Hepatic stellate cell (primary cell): ENCODE measurements at regions not wholly inside any gene's neighbourhood (a gene's known extent, or its start where the extent isn't known, plus 50 kb on each side); places are given as distances from the start of the nearest gene placed in this dataset.

ENCODE experiments used
- DNase-seq: peaks from one replicate; pipeline ENCODE4 v3.0.0; 2011; ENCODE audit warnings: low spot score

GRCh38 chr5:116389601-116390000 lies 185.0 kb downstream of the SEMA6A start:
- DNase-seq = no peak

- no peak for DNase-seq
Observed at GRCh38 chr5:116388564-116389258, 185.9 kb downstream of the SEMA6A start.

- no peak for DNase-seq
Observed at GRCh38 chr5:116387738-116388137, 186.9 kb downstream of the SEMA6A start.

- no peak for DNase-seq
Observed at GRCh38 chr5:116386633-116387032, 188.0 kb downstream of the SEMA6A start.

GRCh38 chr5:116382874-116383266 lies 191.8 kb downstream of the SEMA6A start:
- DNase-seq = no peak

GRCh38 chr5:116382032-116382873 lies 192.4 kb downstream of the SEMA6A start:
- DNase-seq = no peak

GRCh38 chr5:116381201-116381600 lies 193.4 kb downstream of the SEMA6A start:
- no peak for DNase-seq

- no peak for DNase-seq
Observed at GRCh38 chr5:116380621-116381020, 194.0 kb downstream of the SEMA6A start.

GRCh38 chr5:116379306-116379705 lies 195.3 kb downstream of the SEMA6A start:
- no peak for DNase-seq

- DNase-seq = no peak
Observed at GRCh38 chr5:116378777-116379121, 195.9 kb downstream of the SEMA6A start.

- no peak for DNase-seq
Observed at GRCh38 chr5:116378007-116378776, 196.4 kb downstream of the SEMA6A start.

GRCh38 chr5:116377276-116378006 lies 197.2 kb downstream of the SEMA6A start:
- no peak for DNase-seq

GRCh38 chr5:116375926-116376325 lies 198.7 kb downstream of the SEMA6A start:
- no peak for DNase-seq

GRCh38 chr5:116374434-116374852 lies 200.2 kb downstream of the SEMA6A start:
- no peak for DNase-seq

GRCh38 chr5:116372931-116373597 lies 201.6 kb downstream of the SEMA6A start:
- DNase-seq = no peak

- no peak for DNase-seq
Observed at GRCh38 chr5:116371935-116372334, 202.7 kb downstream of the SEMA6A start.

GRCh38 chr5:116371431-116371830 lies 203.2 kb downstream of the SEMA6A start:
- DNase-seq = no peak

GRCh38 chr5:116370886-116371285 lies 203.7 kb downstream of the SEMA6A start:
- DNase-seq = no peak

GRCh38 chr5:116370149-116370548 lies 204.5 kb downstream of the SEMA6A start:
- no peak for DNase-seq

GRCh38 chr5:116365006-116365496 lies 209.6 kb downstream of the SEMA6A start:
- DNase-seq = no peak

- no peak for DNase-seq
Observed at GRCh38 chr5:116363780-116364179, 210.8 kb downstream of the SEMA6A start.
